Kidney (tissue), 13 donors: ENCODE measurements at regions not wholly inside any gene's neighbourhood (a gene's known extent, or its start where the extent isn't known, plus 50 kb on each side); places are given as distances from the start of the nearest gene placed in this dataset.

Source experiments
- DNase-seq, 5 donors: peaks; one replicate each; pipeline ENCODE4 v3.0.0-alpha.2; 2013 to 2020
- FAIRE-seq: peaks from 2 replicates; lab custom pipeline; 2012; peaks lifted over from hg19 to GRCh38; lab: Jason Lieb, UNC
- H3K27ac ChIP-seq, 2 donors: one replicate each; pipeline ENCODE4 v1.7.0; 2013; ENCODE audit warnings: low read depth in 2 of 2, low read length in 2 of 2, inconsistent platforms in 1 of 2
- H3K27me3 ChIP-seq: one replicate; pipeline ENCODE4 v1.7.1; 2013; ENCODE audit warnings: low read length, inconsistent platforms; ENCODE audit not compliant: control insufficient read depth, insufficient read depth
- H3K36me3 ChIP-seq, 3 donors: one replicate each; pipeline versions ENCODE4 v1.7.0 to v1.7.1; 2013; ENCODE audit warnings: low read length in 3 of 3, control low read depth in 1 of 3, inconsistent platforms in 1 of 3; ENCODE audit not compliant: insufficient read depth in 3 of 3, control insufficient read depth in 2 of 3
- H3K4me1 ChIP-seq, 3 donors: one replicate each; pipeline versions ENCODE4 v1.7.0 to v1.7.1; 2013; ENCODE audit warnings: low read length in 3 of 3, inconsistent platforms in 1 of 3, low read depth in 1 of 3; ENCODE audit not compliant: control insufficient read depth in 2 of 3, insufficient read depth in 2 of 3
- H3K4me3 ChIP-seq, 3 donors: one replicate each; pipeline versions ENCODE4 v1.7.0 to v1.8.1; 2013; ENCODE audit warnings: low read length in 3 of 3, control low read depth in 1 of 3, inconsistent platforms in 1 of 3
- H3K9ac ChIP-seq, 3 donors: one replicate each; pipeline versions ENCODE4 v1.7.0 to v1.7.1; 2013; ENCODE audit warnings: low read length in 3 of 3, control low read depth in 1 of 3, inconsistent platforms in 1 of 3
- H3K9me3 ChIP-seq, 3 donors: one replicate each; pipeline versions ENCODE4 v1.7.0 to v1.7.1; 2013; ENCODE audit warnings: low read length in 3 of 3, control low read depth in 1 of 3, inconsistent platforms in 1 of 3; ENCODE audit not compliant: control insufficient read depth in 2 of 3, insufficient read depth in 1 of 3
- CTCF ChIP-seq: IDR thresholded peaks from 3 replicates; pipeline ENCODE4 v1.5.1; 2012; ENCODE audit warnings: mild to moderate bottlenecking, moderate library complexity, borderline replicate concordance; ENCODE audit not compliant: insufficient read depth; ENCODE audit errors: extremely low read depth
- intact Hi-C: fragments of 100-400 bp; cut with DNase I; formaldehyde crosslinking; loops from one replicate; pipeline ENCODE4 v1.11.1; 2022
- donor health status: control.
- donor health status: control.
- donor health status: control.
- donor health status: control.
- donor health status: control.
- donor health status: DM: yes; HTN: yes; CAD: no.
- donor health status: Normal renal cell carcinoma (clear cell type).

GRCh38 chr11:27186580-27186979 lies 146.0 kb downstream of the BBOX1 start:
- no peak for DNase-seq
- FAIRE-seq: no peak
- intact Hi-C loops: loop anchor here (10.0 kb wide), 1 partner anchor 108 kb away; no protein-coding TSS in a partner anchor
- Histone ChIP-seq H3K27me3 (no peaks in the 10 kb centered on the region), H3K4me1 (peaks cover 3 to 15% (median 13%) of the 10 kb centered on the region in 3 donors), H3K9me3 (no peaks in the 10 kb centered on the region), H3K36me3 (no peaks in the 10 kb centered on the region), H3K9ac (no peak overlapping the region), H3K4me3 (no peak overlapping the region), H3K27ac (no peak overlapping the region)
- no peak for TF ChIP-seq CTCF

GRCh38 chr11:27184458-27185312 lies 144.1 kb downstream of the BBOX1 start:
- H3K36me3 ChIP-seq: no peaks in the 10 kb centered on the region
- intact Hi-C loops: loop anchor here (5.0 to 10.0 kb wide), 2 partner anchors 110 to 303 kb away; no protein-coding TSS in a partner anchor
- no peak for TF ChIP-seq CTCF
- FAIRE-seq (no peak), DNase-seq (no peak)
- H3K4me1 ChIP-seq: peaks cover 3 to 15% (median 13%) of the 10 kb centered on the region in 3 donors
- H3K9ac ChIP-seq: no peak overlapping the region
- no peaks in the 10 kb centered on the region for H3K9me3 ChIP-seq
- H3K27ac ChIP-seq: no peak overlapping the region
- H3K27me3 ChIP-seq: no peaks in the 10 kb centered on the region
- H3K4me3 ChIP-seq: no peak overlapping the region

GRCh38 chr11:27183672-27184457 lies 143.2 kb downstream of the BBOX1 start:
- Histone ChIP-seq H3K4me1 (peaks cover 3 to 15% (median 13%) of the 10 kb centered on the region in 3 donors), H3K9me3 (no peaks in the 10 kb centered on the region), H3K9ac (no peak overlapping the region), H3K27me3 (no peaks in the 10 kb centered on the region), H3K4me3 (no peak overlapping the region), H3K27ac (no peak overlapping the region), H3K36me3 (no peaks in the 10 kb centered on the region)
- FAIRE-seq: peak; percentile 95
- intact Hi-C loops: loop anchor here (5.0 to 10.0 kb wide), 2 partner anchors 111 to 303 kb away; no protein-coding TSS in a partner anchor
- peak; percentile 86 for TF ChIP-seq CTCF
- peak in 3 of 5 donors; percentile 59 to 86 (median 70) for DNase-seq
